ENCODE measurements at regions not wholly inside any gene's neighbourhood (a gene's known extent, or its start where the extent isn't known, plus 50 kb on each side); places are given as distances from the start of the nearest gene placed in this dataset.

GRCh38 chr3:140791368-140791767, 113.5 kb downstream of the TRIM42 start:
- no peak for TF ChIP-seq CTCF (IDR thresholded peaks at IDR 0.05; ENCODE audit: low read depth, low read length, poor library complexity, severe bottlenecking)
- no peak for TF ChIP-seq EZH2phosphoT487 (IDR thresholded peaks at IDR 0.05; ENCODE audit: borderline replicate concordance, low read length)

All from DOHH2 (cell line).